ENCODE measurements at regions not wholly inside any gene's neighbourhood (a gene's known extent, or its start where the extent isn't known, plus 50 kb on each side); places are given as distances from the start of the nearest gene placed in this dataset.

GRCh38 chr10:128431083-128431482 is 304.9 kb upstream of the MKI67 start:
- no peak for ATAC-seq
- no peaks in the 10 kb centered on the region for H3K4me1 ChIP-seq
- TF ChIP-seq POLR2A (IDR thresholded peaks at IDR 0.05) (no peak), CTCF (IDR thresholded peaks at IDR 0.05) (no peak)
- H3K27ac ChIP-seq, result no peak overlapping the region
- H3K4me3 ChIP-seq, result no peak overlapping the region
- no peak for DNase-seq
- 61% methylated on average over 4 of the region's 12 CpGs for WGBS (ENCODE audit: insufficient coverage, low coverage, low lambda C conversion rate, missing lambda C conversion rate)
- H3K27me3 ChIP-seq, result no peaks in the 10 kb centered on the region
- intact Hi-C loops (cut with DNase I), result no loop called here
- no peaks in the 10 kb centered on the region for H3K36me3 ChIP-seq
- H3K9me3 ChIP-seq, result no peaks in the 10 kb centered on the region

GRCh38 chr10:128431506-128431905 is 305.3 kb upstream of the MKI67 start:
- H3K9me3 ChIP-seq, result no peaks in the 10 kb centered on the region
- no peaks in the 10 kb centered on the region for H3K27me3 ChIP-seq
- no peak for TF ChIP-seq POLR2A (IDR thresholded peaks at IDR 0.05)
- TF ChIP-seq CTCF (IDR thresholded peaks at IDR 0.05), result no peak
- H3K4me1 ChIP-seq, result no peaks in the 10 kb centered on the region
- intact Hi-C loops (cut with DNase I), result no loop called here
- no peak overlapping the region for H3K27ac ChIP-seq
- ATAC-seq, result no peak
- DNase-seq, result no peak
- no peak overlapping the region for H3K4me3 ChIP-seq
- H3K36me3 ChIP-seq, result no peaks in the 10 kb centered on the region
- WGBS (ENCODE audit: insufficient coverage, low coverage, low lambda C conversion rate, missing lambda C conversion rate), result 75% methylated on average over 4 of the region's 19 CpGs

DNA sequence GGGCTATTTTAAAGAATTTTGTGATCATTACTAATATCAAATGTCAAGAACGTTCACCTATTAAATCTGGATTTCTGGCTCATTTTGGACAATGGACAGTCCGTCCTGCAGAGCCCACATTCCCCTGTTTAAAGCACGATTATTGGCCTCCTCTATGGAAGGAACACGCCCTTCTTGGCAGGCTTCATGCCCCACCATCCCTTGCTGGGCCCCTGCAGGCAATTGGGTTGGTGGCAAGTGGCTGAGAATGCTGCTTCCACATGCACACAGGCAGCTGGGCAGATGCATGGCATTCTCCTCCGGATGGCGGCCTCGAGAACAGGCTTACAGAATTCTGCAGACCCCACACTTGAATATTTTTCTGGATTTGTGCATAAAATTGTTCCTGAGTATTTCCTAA is 305.8 kb upstream of the MKI67 start:
- TF ChIP-seq POLR2A (IDR thresholded peaks at IDR 0.05) (no peak), CTCF (IDR thresholded peaks at IDR 0.05) (no peak)
- no peak for ATAC-seq
- intact Hi-C loops (cut with DNase I), result no loop called here
- H3K27ac ChIP-seq, result no peak overlapping the region
- no peaks in the 10 kb centered on the region for H3K4me1 ChIP-seq
- H3K9me3 ChIP-seq, result no peaks in the 10 kb centered on the region
- no peaks in the 10 kb centered on the region for H3K27me3 ChIP-seq
- no peak overlapping the region for H3K4me3 ChIP-seq
- WGBS (ENCODE audit: insufficient coverage, low coverage, low lambda C conversion rate, missing lambda C conversion rate), result 70% methylated on average over 5 of the region's 7 CpGs
- DNase-seq, result no peak
- no peaks in the 10 kb centered on the region for H3K36me3 ChIP-seq

DNA sequence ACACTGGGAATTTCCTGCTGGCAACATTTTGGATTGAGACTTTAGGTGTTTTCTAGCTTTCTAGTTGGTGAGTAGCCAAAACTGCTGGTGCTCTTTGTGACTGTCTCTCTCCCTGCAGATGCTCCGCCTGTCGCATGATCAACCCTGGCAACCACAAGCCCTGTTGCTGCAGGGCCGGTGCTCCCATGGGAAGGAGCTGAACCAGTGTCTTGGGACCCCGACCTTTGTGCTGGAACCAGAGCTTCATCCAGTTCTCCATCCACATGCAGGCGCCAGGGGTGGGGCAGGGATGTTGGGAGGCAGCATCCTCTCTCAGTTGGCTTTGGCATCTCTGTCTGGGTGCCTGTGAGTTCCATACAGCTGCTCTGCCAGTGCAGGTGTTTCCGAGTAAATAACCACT is 306.2 kb upstream of the MKI67 start:
- DNase-seq, result no peak
- Histone ChIP-seq H3K27me3 (no peaks in the 10 kb centered on the region), H3K27ac (no peak overlapping the region), H3K4me1 (no peaks in the 10 kb centered on the region), H3K36me3 (no peaks in the 10 kb centered on the region), H3K4me3 (no peak overlapping the region), H3K9me3 (no peaks in the 10 kb centered on the region)
- no peak for ATAC-seq
- intact Hi-C loops (cut with DNase I), result no loop called here
- TF ChIP-seq CTCF (IDR thresholded peaks at IDR 0.05), result no peak
- no peak for TF ChIP-seq POLR2A (IDR thresholded peaks at IDR 0.05)
- WGBS (ENCODE audit: insufficient coverage, low coverage, low lambda C conversion rate, missing lambda C conversion rate), result 62% methylated on average over 6 of the region's 6 CpGs

DNA sequence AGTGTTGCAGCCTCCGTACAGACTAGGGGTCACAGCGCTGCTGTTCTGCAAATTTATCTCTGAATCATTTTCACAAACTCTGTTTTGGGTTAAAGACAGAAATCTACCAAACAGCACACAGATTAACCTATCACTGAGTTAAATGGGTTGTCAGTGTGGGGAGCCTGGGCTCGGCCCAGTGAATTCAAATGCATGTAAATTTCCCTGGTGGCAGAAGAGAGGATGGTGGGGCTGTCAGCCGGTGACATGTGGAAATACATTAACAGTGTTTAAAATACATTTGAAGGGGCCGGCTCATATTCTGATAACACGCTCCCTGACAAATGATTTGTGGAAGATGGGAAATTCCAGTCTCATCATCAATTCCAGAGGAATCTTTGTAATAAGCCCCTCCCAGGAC is 309.6 kb upstream of the MKI67 start:
- WGBS (ENCODE audit: insufficient coverage, low coverage, low lambda C conversion rate, missing lambda C conversion rate), result 39% methylated on average over 6 of the region's 6 CpGs
- TF ChIP-seq CTCF (IDR thresholded peaks at IDR 0.05) (no peak), POLR2A (IDR thresholded peaks at IDR 0.05) (no peak)
- no peaks in the 10 kb centered on the region for H3K27me3 ChIP-seq
- H3K36me3 ChIP-seq, result no peaks in the 10 kb centered on the region
- no peak for DNase-seq
- no peaks in the 10 kb centered on the region for H3K4me1 ChIP-seq
- H3K27ac ChIP-seq, result no peak overlapping the region
- intact Hi-C loops (cut with DNase I), result no loop called here
- ATAC-seq, result no peak
- H3K4me3 ChIP-seq, result no peak overlapping the region
- H3K9me3 ChIP-seq, result no peaks in the 10 kb centered on the region
